Small intestine (tissue), 7 donors: ENCODE measurements at regions not wholly inside any gene's neighbourhood (a gene's known extent, or its start where the extent isn't known, plus 50 kb on each side); places are given as distances from the start of the nearest gene placed in this dataset.

ENCODE experiments used
- DNase-seq, 2 donors: peaks; one replicate each; pipeline versions ENCODE4 v3.0.0 to v3.0.0-alpha.2; 2013
- FAIRE-seq: peaks from 2 replicates; lab custom pipeline; 2012; peaks lifted over from hg19 to GRCh38; lab: Jason Lieb, UNC
- H3K27ac ChIP-seq, 3 donors: one replicate each; pipeline ENCODE4 v1.5.1; 2013; ENCODE audit warnings: low read length in 2 of 3, mild to moderate bottlenecking in 2 of 3, control low read depth in 1 of 3, inconsistent platforms in 1 of 3, low read depth in 1 of 3, moderate library complexity in 1 of 3
- H3K27me3 ChIP-seq, 3 donors: one replicate each; pipeline ENCODE4 v1.6.1; 2013; ENCODE audit warnings: low read length in 3 of 3, inconsistent platforms in 1 of 3; ENCODE audit not compliant: control insufficient read depth in 3 of 3, insufficient read depth in 3 of 3
- H3K36me3 ChIP-seq, 3 donors: one replicate each; pipeline ENCODE4 v1.6.1; 2013; ENCODE audit warnings: low read length in 3 of 3, inconsistent platforms in 1 of 3, low read depth in 1 of 3, mild to moderate bottlenecking in 1 of 3, moderate library complexity in 1 of 3; ENCODE audit not compliant: control insufficient read depth in 3 of 3, insufficient read depth in 2 of 3
- H3K4me1 ChIP-seq, 3 donors: one replicate each; pipeline ENCODE4 v1.6.1; 2013; ENCODE audit warnings: low read length in 2 of 3, inconsistent platforms in 1 of 3, low read depth in 1 of 3, mild to moderate bottlenecking in 1 of 3, moderate library complexity in 1 of 3; ENCODE audit not compliant: control insufficient read depth in 3 of 3, insufficient read depth in 2 of 3
- H3K4me3 ChIP-seq, 3 donors: one replicate each; pipeline ENCODE4 v1.5.1; 2013; ENCODE audit warnings: low read length in 3 of 3, control low read depth in 1 of 3, inconsistent platforms in 1 of 3, low read depth in 1 of 3, mild to moderate bottlenecking in 1 of 3, moderate library complexity in 1 of 3
- H3K9me3 ChIP-seq, 2 donors: one replicate each; pipeline ENCODE4 v1.6.1; 2013; ENCODE audit warnings: low read depth in 1 of 2, low read length in 1 of 2; ENCODE audit not compliant: control insufficient read depth in 2 of 2, insufficient read depth in 1 of 2
- WGBS, 3 donors: extraction: QIAGEN DNeasy Blood & Tissue Kit; methylation state at CpG; one replicate each; pipeline ENCODE4 v1.1.7; 2013; 5-methylcytosine and 5-hydroxymethylcytosine counted together
- donor health status: healthy with polysubstance abuse.
- donor health status: control.
- donor health status: control.
- donor health status: Bipolar disorder and iron deficiency.
- donor health status: healthy.

DNA sequence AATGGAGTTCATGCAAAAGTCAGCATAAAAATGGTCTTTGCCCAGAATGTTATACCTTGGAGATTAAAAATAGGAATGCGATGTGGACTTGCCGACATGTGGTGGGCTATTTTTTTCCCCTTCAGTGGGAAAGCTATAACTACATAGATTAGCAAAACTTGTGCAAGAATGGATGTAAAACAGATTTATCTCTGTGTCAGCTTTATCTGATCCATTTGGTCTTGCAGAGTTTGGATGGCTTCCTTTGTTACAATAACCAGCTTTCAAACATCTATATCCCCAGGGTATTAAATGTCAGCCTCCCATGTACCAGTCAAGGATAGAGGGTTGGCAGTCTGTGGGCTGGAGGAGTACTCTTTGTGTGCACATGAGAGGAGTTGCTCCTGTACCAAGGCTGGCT is 284.9 kb downstream of the TMEM38B start:
- H3K27me3 ChIP-seq = no peaks in the 10 kb centered on the region
- H3K36me3 ChIP-seq = no peaks in the 10 kb centered on the region
- no peaks in the 10 kb centered on the region for H3K9me3 ChIP-seq
- H3K4me1 ChIP-seq = no peaks in the 10 kb centered on the region
- no peak for FAIRE-seq
- DNase-seq = no peak
- 82 to 94% (median 91%) methylated on average over 2 of the region's 2 CpGs for WGBS, 3 donors
- H3K27ac ChIP-seq = no peak overlapping the region
- no peak overlapping the region for H3K4me3 ChIP-seq

DNA sequence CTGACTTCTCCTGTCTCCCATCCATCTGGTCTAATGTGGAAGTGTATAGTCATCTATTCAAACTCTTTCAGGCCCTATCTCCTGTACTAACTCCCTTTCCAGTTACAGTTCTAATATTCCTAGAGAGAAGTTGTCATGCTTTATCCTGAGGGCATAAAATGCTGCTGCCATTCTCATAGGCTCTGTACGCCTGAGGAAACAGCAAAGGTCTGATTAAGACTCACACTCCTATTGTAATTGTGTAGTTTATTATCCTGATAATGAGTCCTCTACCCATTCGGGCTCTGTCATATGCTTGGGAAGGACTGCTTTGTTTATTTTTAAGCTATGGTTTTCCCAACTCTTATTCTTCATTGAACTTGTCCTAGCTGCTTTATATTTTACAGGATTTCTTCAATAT is 290.4 kb downstream of the TMEM38B start:
- no peaks in the 10 kb centered on the region for H3K9me3 ChIP-seq
- H3K4me1 ChIP-seq = no peaks in the 10 kb centered on the region
- H3K4me3 ChIP-seq = no peak overlapping the region
- H3K27me3 ChIP-seq = no peaks in the 10 kb centered on the region
- WGBS, 3 donors = 44 to 79% (median 44%) methylated on average over 2 of the region's 2 CpGs
- H3K36me3 ChIP-seq = no peaks in the 10 kb centered on the region
- no peak for FAIRE-seq
- no peak for DNase-seq
- no peak overlapping the region for H3K27ac ChIP-seq

DNA sequence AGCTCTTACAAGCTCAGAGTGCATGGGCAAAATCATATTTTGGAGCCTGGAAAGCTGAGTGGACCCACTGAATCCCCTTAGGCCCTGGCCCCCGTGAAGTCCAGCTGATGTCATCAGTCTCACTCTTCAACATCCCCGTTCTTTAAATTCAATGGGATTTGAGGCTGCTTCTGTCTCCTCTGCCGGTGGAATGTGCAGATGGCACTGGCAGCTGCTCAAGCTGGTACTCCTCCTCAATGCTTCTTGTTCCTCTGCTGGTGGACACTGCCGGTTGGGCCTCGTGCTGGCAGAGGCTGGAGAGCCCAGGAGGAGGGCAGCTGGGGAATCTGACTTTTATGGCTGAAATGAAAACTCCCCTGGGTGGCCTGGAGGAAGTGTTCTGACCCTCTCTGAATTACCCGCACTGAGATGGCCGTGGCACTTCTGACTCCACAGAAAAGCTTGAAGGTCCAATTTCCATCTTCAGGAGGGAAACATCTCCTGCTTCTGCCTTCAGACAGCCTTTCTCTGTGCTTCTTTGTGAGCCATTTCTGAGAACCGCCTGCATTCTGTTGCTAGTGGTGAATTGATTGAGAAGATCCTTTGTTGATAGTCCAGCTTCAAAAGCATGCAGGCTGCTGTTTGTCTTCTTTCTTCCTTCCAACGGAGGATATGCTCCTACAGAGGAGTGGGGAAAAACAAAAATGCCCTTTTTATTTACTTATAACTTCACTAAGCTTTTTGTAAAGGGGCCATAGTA is 298.9 kb downstream of the TMEM38B start:
- FAIRE-seq = no peak
- 53 to 59% (median 57%) methylated on average over 9 of the region's 9 CpGs for WGBS, 3 donors
- H3K27me3 ChIP-seq = no peaks in the 10 kb centered on the region
- no peaks in the 10 kb centered on the region for H3K4me1 ChIP-seq
- no peak overlapping the region for H3K4me3 ChIP-seq
- no peaks in the 10 kb centered on the region for H3K9me3 ChIP-seq
- H3K27ac ChIP-seq = no peak overlapping the region
- H3K36me3 ChIP-seq = no peaks in the 10 kb centered on the region
- DNase-seq = no peak

DNA sequence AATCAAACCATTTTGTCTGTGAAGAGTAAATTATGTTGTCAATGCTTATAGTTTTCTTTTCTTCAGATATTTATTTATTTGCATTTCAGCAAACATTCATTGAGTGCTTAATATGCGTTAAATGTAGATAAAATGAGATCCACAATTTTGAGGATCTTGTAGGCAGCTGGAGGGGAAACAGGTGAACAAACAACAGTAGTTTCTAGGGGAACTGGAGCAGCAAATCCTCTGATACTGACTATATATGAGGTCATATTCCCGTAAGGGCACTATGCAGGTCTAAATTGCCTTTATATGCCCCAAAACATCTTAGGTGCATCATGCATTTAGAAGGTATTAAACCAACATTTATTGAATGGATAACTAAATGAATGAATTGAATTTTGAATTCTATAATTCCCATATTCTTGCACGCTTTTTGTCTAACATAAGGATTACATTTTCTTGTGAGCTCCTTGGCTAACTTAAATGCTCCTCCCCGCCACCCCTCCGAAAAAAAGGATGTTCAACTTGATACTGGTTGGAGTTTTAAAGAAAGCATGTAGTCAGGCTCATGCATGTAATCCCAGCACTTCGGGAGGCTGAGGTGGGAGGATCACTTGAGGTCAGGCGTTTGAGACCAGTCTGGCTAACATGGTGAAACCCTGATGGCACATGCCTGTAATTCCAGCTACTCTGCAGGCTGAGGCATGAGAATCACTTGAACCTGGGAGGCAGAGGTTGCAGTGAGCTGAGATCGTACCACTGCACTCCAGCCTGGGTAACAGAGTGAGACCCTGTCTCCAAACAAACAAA is 299.8 kb downstream of the TMEM38B start:
- 83 to 88% (median 83%) methylated on average over 8 of the region's 8 CpGs for WGBS, 3 donors
- no peak overlapping the region for H3K4me3 ChIP-seq
- no peaks in the 10 kb centered on the region for H3K4me1 ChIP-seq
- no peaks in the 10 kb centered on the region for H3K9me3 ChIP-seq
- FAIRE-seq (no peak), DNase-seq (no peak)
- H3K36me3 ChIP-seq = no peaks in the 10 kb centered on the region
- no peaks in the 10 kb centered on the region for H3K27me3 ChIP-seq
- H3K27ac ChIP-seq = no peak overlapping the region

DNA sequence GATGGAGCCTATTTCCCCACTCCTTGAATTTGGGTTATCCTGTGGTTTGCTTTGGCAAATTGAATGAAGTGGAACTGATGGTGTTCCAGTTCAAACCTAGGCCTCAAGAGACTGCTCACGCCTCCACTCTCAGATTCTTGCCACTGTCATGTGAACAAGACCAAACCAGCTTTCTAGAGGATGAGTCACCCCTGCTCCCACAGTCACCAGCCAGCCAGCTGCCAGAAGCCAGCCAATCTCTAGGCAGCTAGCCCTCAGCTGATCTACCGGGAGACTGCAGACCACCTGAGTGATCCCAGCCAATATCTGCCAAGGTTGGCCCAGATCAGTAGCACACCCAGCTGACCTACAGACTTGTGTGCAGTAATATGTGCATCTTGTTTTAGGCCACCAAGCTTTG is 300.6 kb downstream of the TMEM38B start:
- no peak overlapping the region for H3K4me3 ChIP-seq
- DNase-seq (no peak), FAIRE-seq (no peak)
- no peaks in the 10 kb centered on the region for H3K4me1 ChIP-seq
- no peaks in the 10 kb centered on the region for H3K36me3 ChIP-seq
- no peaks in the 10 kb centered on the region for H3K27me3 ChIP-seq
- no peak overlapping the region for H3K27ac ChIP-seq
- no peaks in the 10 kb centered on the region for H3K9me3 ChIP-seq
- 72 to 87% (median 85%) methylated on average over 2 of the region's 2 CpGs for WGBS, 3 donors

DNA sequence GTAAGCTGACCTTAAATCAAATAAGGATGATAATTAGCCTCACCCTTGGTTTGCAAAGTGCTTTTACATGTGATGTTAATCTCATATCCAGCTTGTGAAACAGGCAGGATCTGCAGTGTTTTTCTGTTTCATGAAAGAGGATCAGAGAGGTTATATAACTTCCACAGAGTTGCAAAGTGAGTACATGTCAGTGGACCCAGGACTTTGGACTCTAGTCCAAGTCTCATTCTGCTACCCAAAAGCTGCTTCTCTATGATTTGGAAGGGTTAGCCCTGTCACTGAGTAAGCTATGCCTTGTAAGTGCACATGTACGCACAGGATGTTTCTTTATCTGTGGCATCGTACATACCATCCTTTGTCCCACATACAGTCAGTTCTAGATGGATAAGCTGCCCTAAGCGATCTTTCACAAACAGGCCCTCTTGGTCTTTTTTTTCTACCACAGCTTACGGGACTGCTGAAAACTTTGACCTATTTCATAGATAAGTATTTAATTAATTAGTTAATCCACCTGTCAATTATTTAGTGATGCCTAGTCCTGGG is 322.9 kb downstream of the TMEM38B start:
- H3K4me3 ChIP-seq = no peak overlapping the region
- H3K9me3 ChIP-seq = no peaks in the 10 kb centered on the region
- FAIRE-seq = no peak
- DNase-seq = no peak
- no peaks in the 10 kb centered on the region for H3K4me1 ChIP-seq
- no peaks in the 10 kb centered on the region for H3K36me3 ChIP-seq
- H3K27ac ChIP-seq = no peak overlapping the region
- WGBS, 3 donors = 71 to 85% (median 77%) methylated on average over 4 of the region's 4 CpGs
- no peaks in the 10 kb centered on the region for H3K27me3 ChIP-seq

DNA sequence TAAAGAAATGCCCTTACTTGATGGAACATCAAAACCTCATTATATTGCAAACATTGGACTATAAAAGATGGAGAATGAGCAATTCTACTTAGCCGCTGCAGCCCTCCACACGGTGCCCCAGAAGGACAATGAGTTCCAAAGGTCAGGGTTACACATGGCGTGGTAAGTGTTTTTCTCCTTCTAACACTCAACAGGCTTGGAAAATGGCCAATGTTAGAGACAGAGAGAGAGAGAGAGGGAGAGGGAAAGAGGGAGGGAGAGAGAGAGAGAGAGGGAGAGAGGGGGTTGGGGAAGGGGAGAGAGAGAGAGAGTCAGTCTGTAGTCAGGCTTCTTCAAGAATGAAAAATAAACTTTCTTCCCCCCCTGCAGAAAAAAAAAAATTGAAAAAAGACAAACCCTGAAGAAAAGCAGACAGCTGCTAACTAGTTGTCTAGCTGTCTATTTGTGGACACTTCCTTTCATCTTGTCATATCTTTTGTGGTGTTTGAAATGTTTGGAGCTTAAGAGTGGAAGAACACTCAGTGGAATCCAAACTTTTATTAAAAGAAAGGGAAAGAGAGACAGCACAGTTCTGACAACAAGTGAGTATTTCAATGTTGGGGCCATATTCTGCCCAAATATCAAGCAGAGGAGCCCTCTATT is 324.8 kb downstream of the TMEM38B start:
- H3K4me3 ChIP-seq = no peak overlapping the region
- H3K36me3 ChIP-seq = no peaks in the 10 kb centered on the region
- DNase-seq (no peak), FAIRE-seq (no peak)
- H3K4me1 ChIP-seq = no peaks in the 10 kb centered on the region
- no peaks in the 10 kb centered on the region for H3K27me3 ChIP-seq
- no peaks in the 10 kb centered on the region for H3K9me3 ChIP-seq
- 16 to 30% (median 27%) methylated on average over 3 of the region's 3 CpGs for WGBS, 3 donors
- H3K27ac ChIP-seq = no peak overlapping the region

DNA sequence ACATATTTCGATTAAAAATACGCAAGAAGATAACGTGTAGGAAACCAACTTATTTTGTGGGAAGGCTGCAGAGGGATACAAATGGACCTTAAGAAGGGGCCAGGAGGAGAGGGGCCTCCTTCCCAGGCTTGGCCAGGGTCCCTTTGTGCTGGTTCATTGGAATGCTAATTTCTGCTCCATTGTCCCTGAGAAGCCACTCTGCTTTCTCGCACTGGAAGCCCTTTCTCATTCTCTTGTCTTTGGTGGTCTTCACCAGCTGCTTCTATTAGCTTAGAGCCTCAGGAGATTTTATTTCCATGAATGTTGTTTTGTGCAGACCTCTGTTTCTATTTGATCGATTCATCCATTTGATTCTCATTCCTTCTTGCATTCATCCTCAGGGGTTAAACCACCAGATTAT is 325.4 kb downstream of the TMEM38B start:
- H3K4me3 ChIP-seq = no peak overlapping the region
- H3K4me1 ChIP-seq = no peaks in the 10 kb centered on the region
- H3K36me3 ChIP-seq = no peaks in the 10 kb centered on the region
- H3K27ac ChIP-seq = no peak overlapping the region
- H3K27me3 ChIP-seq = no peaks in the 10 kb centered on the region
- no peaks in the 10 kb centered on the region for H3K9me3 ChIP-seq
- FAIRE-seq (no peak), DNase-seq (no peak)
- WGBS, 3 donors = 77 to 85% (median 84%) methylated on average over 5 of the region's 5 CpGs
